ENCODE measurements at regions not wholly inside any gene's neighbourhood (a gene's known extent, or its start where the extent isn't known, plus 50 kb on each side); places are given as distances from the start of the nearest gene placed in this dataset.

GRCh38 chr10:90321132-90321816 lies 536.6 kb downstream of the HTR7 start:
- no peaks in the 10 kb centered on the region for H3K4me1 ChIP-seq (ENCODE audit: control insufficient read depth in 5 of 5, insufficient read depth in 5 of 5, low read length in 5 of 5)
- H3K4me3 ChIP-seq (ENCODE audit: low read depth in 1 of 5, low read length in 5 of 5) = no peak overlapping the region
- H3K27ac ChIP-seq (ENCODE audit: low read depth, low read length) = no peak overlapping the region

GRCh38 chr10:90326498-90327267 lies 531.2 kb downstream of the HTR7 start:
- Histone ChIP-seq H3K9ac (ENCODE audit: low read length in 5 of 5) (no peak overlapping the region), H3K27me3 (ENCODE audit: control insufficient read depth in 5 of 5, insufficient read depth in 4 of 5, low read length in 5 of 5) (no peaks in the 10 kb centered on the region), H3K27ac (ENCODE audit: low read depth, low read length) (no peak overlapping the region), H3K4me3 (ENCODE audit: low read depth in 1 of 5, low read length in 5 of 5) (no peak overlapping the region), H3K4me1 (ENCODE audit: control insufficient read depth in 5 of 5, insufficient read depth in 5 of 5, low read length in 5 of 5) (no peaks in the 10 kb centered on the region), H3K9me3 (ENCODE audit: control insufficient read depth in 5 of 5, low read length in 5 of 5) (no peaks in the 10 kb centered on the region), H3K36me3 (ENCODE audit: control insufficient read depth in 5 of 5, insufficient read depth in 5 of 5, low read length in 5 of 5) (no peaks in the 10 kb centered on the region)

More at GRCh38 chr10:90321132-90321816, 536.6 kb downstream of the HTR7 start:
- Histone ChIP-seq H3K9ac (ENCODE audit: low read length in 5 of 5) (no peak overlapping the region), H3K36me3 (ENCODE audit: control insufficient read depth in 5 of 5, insufficient read depth in 5 of 5, low read length in 5 of 5) (no peaks in the 10 kb centered on the region), H3K9me3 (ENCODE audit: control insufficient read depth in 5 of 5, low read length in 5 of 5) (no peaks in the 10 kb centered on the region), H3K27me3 (ENCODE audit: control insufficient read depth in 5 of 5, insufficient read depth in 4 of 5, low read length in 5 of 5) (no peaks in the 10 kb centered on the region)

GRCh38 chr10:90327611-90328010 lies 530.2 kb downstream of the HTR7 start:
- H3K4me3 ChIP-seq (ENCODE audit: low read depth in 1 of 5, low read length in 5 of 5) = no peak overlapping the region
- H3K4me1 ChIP-seq (ENCODE audit: control insufficient read depth in 5 of 5, insufficient read depth in 5 of 5, low read length in 5 of 5) = no peaks in the 10 kb centered on the region
- H3K36me3 ChIP-seq (ENCODE audit: control insufficient read depth in 5 of 5, insufficient read depth in 5 of 5, low read length in 5 of 5) = no peaks in the 10 kb centered on the region
- no peak overlapping the region for H3K27ac ChIP-seq (ENCODE audit: low read depth, low read length)
- H3K9ac ChIP-seq (ENCODE audit: low read length in 5 of 5) = no peak overlapping the region
- H3K9me3 ChIP-seq (ENCODE audit: control insufficient read depth in 5 of 5, low read length in 5 of 5) = no peaks in the 10 kb centered on the region
- no peaks in the 10 kb centered on the region for H3K27me3 ChIP-seq (ENCODE audit: control insufficient read depth in 5 of 5, insufficient read depth in 4 of 5, low read length in 5 of 5)

GRCh38 chr10:90328459-90328858 lies 529.4 kb downstream of the HTR7 start:
- Histone ChIP-seq H3K27me3 (ENCODE audit: control insufficient read depth in 5 of 5, insufficient read depth in 4 of 5, low read length in 5 of 5) (no peaks in the 10 kb centered on the region), H3K9ac (ENCODE audit: low read length in 5 of 5) (no peak overlapping the region), H3K9me3 (ENCODE audit: control insufficient read depth in 5 of 5, low read length in 5 of 5) (no peaks in the 10 kb centered on the region), H3K27ac (ENCODE audit: low read depth, low read length) (no peak overlapping the region), H3K36me3 (ENCODE audit: control insufficient read depth in 5 of 5, insufficient read depth in 5 of 5, low read length in 5 of 5) (no peaks in the 10 kb centered on the region), H3K4me3 (ENCODE audit: low read depth in 1 of 5, low read length in 5 of 5) (no peak overlapping the region), H3K4me1 (ENCODE audit: control insufficient read depth in 5 of 5, insufficient read depth in 5 of 5, low read length in 5 of 5) (no peaks in the 10 kb centered on the region)

GRCh38 chr10:90328896-90329295 lies 528.9 kb downstream of the HTR7 start:
- Histone ChIP-seq H3K27me3 (ENCODE audit: control insufficient read depth in 5 of 5, insufficient read depth in 4 of 5, low read length in 5 of 5) (no peaks in the 10 kb centered on the region), H3K9me3 (ENCODE audit: control insufficient read depth in 5 of 5, low read length in 5 of 5) (no peaks in the 10 kb centered on the region), H3K9ac (ENCODE audit: low read length in 5 of 5) (no peak overlapping the region), H3K4me1 (ENCODE audit: control insufficient read depth in 5 of 5, insufficient read depth in 5 of 5, low read length in 5 of 5) (no peaks in the 10 kb centered on the region), H3K36me3 (ENCODE audit: control insufficient read depth in 5 of 5, insufficient read depth in 5 of 5, low read length in 5 of 5) (no peaks in the 10 kb centered on the region), H3K4me3 (ENCODE audit: low read depth in 1 of 5, low read length in 5 of 5) (no peak overlapping the region), H3K27ac (ENCODE audit: low read depth, low read length) (no peak overlapping the region)

- Histone ChIP-seq H3K27ac (ENCODE audit: low read depth, low read length) (no peak overlapping the region), H3K4me1 (ENCODE audit: control insufficient read depth in 5 of 5, insufficient read depth in 5 of 5, low read length in 5 of 5) (no peaks in the 10 kb centered on the region), H3K9ac (ENCODE audit: low read length in 5 of 5) (no peak overlapping the region), H3K9me3 (ENCODE audit: control insufficient read depth in 5 of 5, low read length in 5 of 5) (peaks cover 0 to 2% (median 0%) of the 10 kb centered on the region in 5 donors), H3K4me3 (ENCODE audit: low read depth in 1 of 5, low read length in 5 of 5) (no peak overlapping the region), H3K36me3 (ENCODE audit: control insufficient read depth in 5 of 5, insufficient read depth in 5 of 5, low read length in 5 of 5) (no peaks in the 10 kb centered on the region), H3K27me3 (ENCODE audit: control insufficient read depth in 5 of 5, insufficient read depth in 4 of 5, low read length in 5 of 5) (no peaks in the 10 kb centered on the region)
These were observed 520.5 kb downstream of the HTR7 start for GRCh38 chr10:90337316-90337715.

GRCh38 chr10:90342480-90342879 lies 515.4 kb downstream of the HTR7 start:
- Histone ChIP-seq H3K4me1 (ENCODE audit: control insufficient read depth in 5 of 5, insufficient read depth in 5 of 5, low read length in 5 of 5) (no peaks in the 10 kb centered on the region), H3K27me3 (ENCODE audit: control insufficient read depth in 5 of 5, insufficient read depth in 4 of 5, low read length in 5 of 5) (no peaks in the 10 kb centered on the region), H3K9ac (ENCODE audit: low read length in 5 of 5) (no peak overlapping the region), H3K36me3 (ENCODE audit: control insufficient read depth in 5 of 5, insufficient read depth in 5 of 5, low read length in 5 of 5) (no peaks in the 10 kb centered on the region), H3K27ac (ENCODE audit: low read depth, low read length) (no peak overlapping the region), H3K9me3 (ENCODE audit: control insufficient read depth in 5 of 5, low read length in 5 of 5) (peaks cover 0 to 2% (median 0%) of the 10 kb centered on the region in 5 donors), H3K4me3 (ENCODE audit: low read depth in 1 of 5, low read length in 5 of 5) (no peak overlapping the region)

- H3K9ac ChIP-seq (ENCODE audit: low read length in 5 of 5) = no peak overlapping the region
These were observed 513.6 kb downstream of the HTR7 start for GRCh38 chr10:90344226-90344625.

GRCh38 chr10:90347239-90347638 lies 510.6 kb downstream of the HTR7 start:
- Histone ChIP-seq H3K9me3 (ENCODE audit: control insufficient read depth in 5 of 5, low read length in 5 of 5) (no peaks in the 10 kb centered on the region), H3K27me3 (ENCODE audit: control insufficient read depth in 5 of 5, insufficient read depth in 4 of 5, low read length in 5 of 5) (no peaks in the 10 kb centered on the region), H3K27ac (ENCODE audit: low read depth, low read length) (no peak overlapping the region), H3K4me1 (ENCODE audit: control insufficient read depth in 5 of 5, insufficient read depth in 5 of 5, low read length in 5 of 5) (no peaks in the 10 kb centered on the region), H3K4me3 (ENCODE audit: low read depth in 1 of 5, low read length in 5 of 5) (no peak overlapping the region), H3K36me3 (ENCODE audit: control insufficient read depth in 5 of 5, insufficient read depth in 5 of 5, low read length in 5 of 5) (no peaks in the 10 kb centered on the region), H3K9ac (ENCODE audit: low read length in 5 of 5) (no peak overlapping the region)

More at GRCh38 chr10:90344226-90344625, 513.6 kb downstream of the HTR7 start:
- Histone ChIP-seq H3K36me3 (ENCODE audit: control insufficient read depth in 5 of 5, insufficient read depth in 5 of 5, low read length in 5 of 5) (no peaks in the 10 kb centered on the region), H3K4me3 (ENCODE audit: low read depth in 1 of 5, low read length in 5 of 5) (no peak overlapping the region), H3K27me3 (ENCODE audit: control insufficient read depth in 5 of 5, insufficient read depth in 4 of 5, low read length in 5 of 5) (no peaks in the 10 kb centered on the region), H3K4me1 (ENCODE audit: control insufficient read depth in 5 of 5, insufficient read depth in 5 of 5, low read length in 5 of 5) (no peaks in the 10 kb centered on the region), H3K9me3 (ENCODE audit: control insufficient read depth in 5 of 5, low read length in 5 of 5) (peaks cover 0 to 2% (median 0%) of the 10 kb centered on the region in 5 donors), H3K27ac (ENCODE audit: low read depth, low read length) (no peak overlapping the region)

GRCh38 chr10:90350122-90350521 lies 507.7 kb downstream of the HTR7 start:
- Histone ChIP-seq H3K36me3 (ENCODE audit: control insufficient read depth in 5 of 5, insufficient read depth in 5 of 5, low read length in 5 of 5) (no peaks in the 10 kb centered on the region), H3K27me3 (ENCODE audit: control insufficient read depth in 5 of 5, insufficient read depth in 4 of 5, low read length in 5 of 5) (no peaks in the 10 kb centered on the region), H3K4me3 (ENCODE audit: low read depth in 1 of 5, low read length in 5 of 5) (no peak overlapping the region), H3K9me3 (ENCODE audit: control insufficient read depth in 5 of 5, low read length in 5 of 5) (no peaks in the 10 kb centered on the region), H3K27ac (ENCODE audit: low read depth, low read length) (no peak overlapping the region), H3K4me1 (ENCODE audit: control insufficient read depth in 5 of 5, insufficient read depth in 5 of 5, low read length in 5 of 5) (no peaks in the 10 kb centered on the region), H3K9ac (ENCODE audit: low read length in 5 of 5) (no peak overlapping the region)
